Panc1 (cell line): ENCODE measurements at regions not wholly inside any gene's neighbourhood (a gene's known extent, or its start where the extent isn't known, plus 50 kb on each side); places are given as distances from the start of the nearest gene placed in this dataset.

Experiments
- ATAC-seq: fragments of 200-7000 bp; cut with Tn5 transposase; 2 replicates; pipeline ENCODE4 v1.9.1; 2020; ENCODE audit warnings: mild to moderate bottlenecking, moderate library complexity
- BruUV-seq: library from RNA; stranded (reverse); fragments of 400-500 nt; replicated peaks from 2 replicates; lab custom pipeline; 2021; lab: Mats Ljungman, UMichigan
- CTCF ChIA-PET: fragments of 300-600 bp; sonication (Branson Sonifier 250); formaldehyde crosslinking; loops from one replicate; lab custom pipeline; 2022; ENCODE audit warnings: antibody characterized with exemption; lab: Charles Lee
- POLR2A ChIA-PET: fragments of 300-600 bp; sonication (Branson Sonifier 250); formaldehyde crosslinking; loops from one replicate; lab custom pipeline; 2022; ENCODE audit warnings: antibody characterized with exemption; lab: Charles Lee
- DNase-seq: peaks from one replicate; pipeline ENCODE4 v3.0.0-alpha.2; 2010; ENCODE audit warnings: low read depth, low spot score
- H3K27ac ChIP-seq: 2 replicates; pipeline ENCODE4 v1.5.1; 2011; ENCODE audit warnings: mild to moderate bottlenecking, low read length, inconsistent platforms
- H3K27me3 ChIP-seq: fragments of 200-500 bp; sonication (Bioruptor generic); 2 replicates; pipeline ENCODE4 v1.6.0; 2014; ENCODE audit warnings: low read length, inconsistent platforms; ENCODE audit not compliant: control insufficient read depth, insufficient read depth
- H3K36me3 ChIP-seq: fragments of 200-500 bp; sonication (Bioruptor generic); 2 replicates; pipeline ENCODE4 v1.5.1; 2014; ENCODE audit warnings: inconsistent platforms, mild to moderate bottlenecking, low read length, moderate library complexity; ENCODE audit not compliant: control insufficient read depth, insufficient read depth
- H3K4me1 ChIP-seq: 2 replicates; pipeline ENCODE4 v1.5.1; 2011; ENCODE audit warnings: inconsistent platforms, mild to moderate bottlenecking, low read length, moderate library complexity; ENCODE audit not compliant: control insufficient read depth, insufficient read depth
- H3K4me3 ChIP-seq, 2 experiments: 2 replicates each; pipeline ENCODE4 v1.5.1; 2011 to 2012; ENCODE audit warnings: low read depth in 2 of 2, low read length in 2 of 2, mild to moderate bottlenecking in 2 of 2, inconsistent platforms in 1 of 2, moderate library complexity in 1 of 2
- H3K9me3 ChIP-seq: fragments of 200-500 bp; sonication (Bioruptor generic); 2 replicates; pipeline ENCODE4 v1.5.1; 2014; ENCODE audit warnings: low read depth, mild to moderate bottlenecking, inconsistent platforms, low read length, moderate library complexity; ENCODE audit not compliant: control insufficient read depth, insufficient read depth
- CTCF ChIP-seq: fragments of 450-650 bp; IDR thresholded peaks from 2 replicates; pipeline ENCODE4 v1.5.1; 2017; ENCODE audit warnings: mild to moderate bottlenecking
- POLR2AphosphoS5 ChIP-seq: IDR thresholded peaks from 2 replicates; pipeline ENCODE4 v1.6.1; 2012; ENCODE audit warnings: mild to moderate bottlenecking, low read depth, low read length, moderate library complexity
- SIN3A ChIP-seq: IDR thresholded peaks from 2 replicates; pipeline ENCODE4 v1.6.1; 2012; ENCODE audit warnings: low read depth, mild to moderate bottlenecking, low read length, moderate library complexity, borderline replicate concordance; ENCODE audit not compliant: insufficient read depth
- TCF7L2 ChIP-seq: IDR thresholded peaks from 2 replicates; pipeline ENCODE4 v1.6.1; 2011; ENCODE audit warnings: mild to moderate bottlenecking, low read depth, low read length, inconsistent platforms
- in situ Hi-C: cut with HindIII; loops from 2 replicates; pipeline ENCODE4 v1.10.0; 2016; ENCODE audit warnings: low sequenced_read_pairs, low pct_unique_long_range_greater_than_20kb
- intact Hi-C: fragments of 100-400 bp; cut with micrococcal nuclease; formaldehyde crosslinking; loops from one replicate; pipeline ENCODE4 v1.10.0; 2022; ENCODE audit not compliant: unreplicated experiment
- TF ChIP-seq, protein P1 (sequence below), 2 experiments: IDR thresholded peaks; 2 replicates each; pipeline ENCODE4 v1.6.1; 2011 to 2012; ENCODE audit warnings: low read depth in 2 of 2, control low read depth in 1 of 2, low read length in 1 of 2, mild to moderate bottlenecking in 1 of 2, moderate library complexity in 1 of 2; ENCODE audit not compliant: insufficient read depth in 1 of 2

GRCh38 chr5:109580225-109580624, 109.5 kb upstream of the MAN2A1 start:
- Histone ChIP-seq H3K36me3 (no peaks in the 10 kb centered on the region), H3K27ac (no peak overlapping the region), H3K4me1 (no peaks in the 10 kb centered on the region), H3K27me3 (no peaks in the 10 kb centered on the region), H3K4me3 (no peak overlapping the region), H3K9me3 (no peaks in the 10 kb centered on the region)
- BruUV-seq: no TSS peak
- TF ChIP-seq, protein P1, sequence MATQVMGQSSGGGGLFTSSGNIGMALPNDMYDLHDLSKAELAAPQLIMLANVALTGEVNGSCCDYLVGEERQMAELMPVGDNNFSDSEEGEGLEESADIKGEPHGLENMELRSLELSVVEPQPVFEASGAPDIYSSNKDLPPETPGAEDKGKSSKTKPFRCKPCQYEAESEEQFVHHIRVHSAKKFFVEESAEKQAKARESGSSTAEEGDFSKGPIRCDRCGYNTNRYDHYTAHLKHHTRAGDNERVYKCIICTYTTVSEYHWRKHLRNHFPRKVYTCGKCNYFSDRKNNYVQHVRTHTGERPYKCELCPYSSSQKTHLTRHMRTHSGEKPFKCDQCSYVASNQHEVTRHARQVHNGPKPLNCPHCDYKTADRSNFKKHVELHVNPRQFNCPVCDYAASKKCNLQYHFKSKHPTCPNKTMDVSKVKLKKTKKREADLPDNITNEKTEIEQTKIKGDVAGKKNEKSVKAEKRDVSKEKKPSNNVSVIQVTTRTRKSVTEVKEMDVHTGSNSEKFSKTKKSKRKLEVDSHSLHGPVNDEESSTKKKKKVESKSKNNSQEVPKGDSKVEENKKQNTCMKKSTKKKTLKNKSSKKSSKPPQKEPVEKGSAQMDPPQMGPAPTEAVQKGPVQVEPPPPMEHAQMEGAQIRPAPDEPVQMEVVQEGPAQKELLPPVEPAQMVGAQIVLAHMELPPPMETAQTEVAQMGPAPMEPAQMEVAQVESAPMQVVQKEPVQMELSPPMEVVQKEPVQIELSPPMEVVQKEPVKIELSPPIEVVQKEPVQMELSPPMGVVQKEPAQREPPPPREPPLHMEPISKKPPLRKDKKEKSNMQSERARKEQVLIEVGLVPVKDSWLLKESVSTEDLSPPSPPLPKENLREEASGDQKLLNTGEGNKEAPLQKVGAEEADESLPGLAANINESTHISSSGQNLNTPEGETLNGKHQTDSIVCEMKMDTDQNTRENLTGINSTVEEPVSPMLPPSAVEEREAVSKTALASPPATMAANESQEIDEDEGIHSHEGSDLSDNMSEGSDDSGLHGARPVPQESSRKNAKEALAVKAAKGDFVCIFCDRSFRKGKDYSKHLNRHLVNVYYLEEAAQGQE (IDR thresholded peaks at IDR 0.05; ENCODE audit: insufficient read depth in 1 of 2, low read depth in 2 of 2, low read length in 1 of 2): no peak
- no peak for TF ChIP-seq TCF7L2
- no peak for TF ChIP-seq SIN3A
- no peak for TF ChIP-seq POLR2AphosphoS5
- TF ChIP-seq CTCF: no peak; the same call in 1 of the 2 replicates
- intact Hi-C loops (no loop called here), in situ Hi-C loops (no loop called here)
- no peak for ATAC-seq
- ChIA-PET POLR2A (no interaction called here), CTCF (no interaction called here)
- DNase-seq: no peak

- no peak overlapping the region for H3K4me3 ChIP-seq
- CTCF ChIA-PET: no interaction called here
- H3K27ac ChIP-seq: no peak overlapping the region
- no peaks in the 10 kb centered on the region for H3K9me3 ChIP-seq
- POLR2A ChIA-PET: interaction anchor here (0.6 kb wide), 1 partner anchor 90 kb away, joined by 3 read pairs; no protein-coding TSS in a partner anchor
- no peaks in the 10 kb centered on the region for H3K36me3 ChIP-seq
- H3K27me3 ChIP-seq: no peaks in the 10 kb centered on the region
- no peaks in the 10 kb centered on the region for H3K4me1 ChIP-seq
- DNase-seq (no peak), ATAC-seq (no peak)
- intact Hi-C loops: no loop called here
- TF ChIP-seq CTCF (no peak), SIN3A (no peak), TCF7L2 (no peak)
- TF ChIP-seq, protein P1 (IDR thresholded peaks at IDR 0.05; ENCODE audit: insufficient read depth in 1 of 2, low read depth in 2 of 2, low read length in 1 of 2): no peak
- BruUV-seq: no TSS peak
- in situ Hi-C loops: no loop called here
These were observed 114.2 kb upstream of the MAN2A1 start for GRCh38 chr5:109575506-109575905.
